ENCODE measurements at regions not wholly inside any gene's neighbourhood (a gene's known extent, or its start where the extent isn't known, plus 50 kb on each side); places are given as distances from the start of the nearest gene placed in this dataset.

DNA sequence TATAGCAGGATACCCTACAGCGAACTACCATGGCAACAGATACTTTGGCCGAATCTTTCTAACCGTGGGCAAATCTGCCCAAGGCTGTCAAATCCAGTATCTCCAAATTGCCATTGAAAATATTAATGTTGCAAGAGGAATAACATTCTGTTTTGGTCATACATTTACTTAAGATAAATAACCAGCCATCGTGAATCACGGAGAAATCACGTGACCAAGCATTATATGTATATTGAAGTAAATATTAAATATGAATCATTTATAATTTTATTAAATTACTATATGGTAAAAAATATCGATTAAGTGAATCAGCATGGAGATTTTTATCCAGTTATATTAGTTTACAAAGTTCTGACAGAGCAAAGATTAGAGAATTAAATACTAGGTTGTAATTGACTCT, 714.6 kb upstream of the GJE1 start:
- H3K4me3 ChIP-seq = no peak overlapping the region
- no peak for DNase-seq
- peaks cover 16% of the 10 kb centered on the region for H3K4me1 ChIP-seq
- TF ChIP-seq, protein P1, sequence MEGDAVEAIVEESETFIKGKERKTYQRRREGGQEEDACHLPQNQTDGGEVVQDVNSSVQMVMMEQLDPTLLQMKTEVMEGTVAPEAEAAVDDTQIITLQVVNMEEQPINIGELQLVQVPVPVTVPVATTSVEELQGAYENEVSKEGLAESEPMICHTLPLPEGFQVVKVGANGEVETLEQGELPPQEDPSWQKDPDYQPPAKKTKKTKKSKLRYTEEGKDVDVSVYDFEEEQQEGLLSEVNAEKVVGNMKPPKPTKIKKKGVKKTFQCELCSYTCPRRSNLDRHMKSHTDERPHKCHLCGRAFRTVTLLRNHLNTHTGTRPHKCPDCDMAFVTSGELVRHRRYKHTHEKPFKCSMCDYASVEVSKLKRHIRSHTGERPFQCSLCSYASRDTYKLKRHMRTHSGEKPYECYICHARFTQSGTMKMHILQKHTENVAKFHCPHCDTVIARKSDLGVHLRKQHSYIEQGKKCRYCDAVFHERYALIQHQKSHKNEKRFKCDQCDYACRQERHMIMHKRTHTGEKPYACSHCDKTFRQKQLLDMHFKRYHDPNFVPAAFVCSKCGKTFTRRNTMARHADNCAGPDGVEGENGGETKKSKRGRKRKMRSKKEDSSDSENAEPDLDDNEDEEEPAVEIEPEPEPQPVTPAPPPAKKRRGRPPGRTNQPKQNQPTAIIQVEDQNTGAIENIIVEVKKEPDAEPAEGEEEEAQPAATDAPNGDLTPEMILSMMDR (IDR thresholded peaks at IDR 0.05; ENCODE audit: borderline replicate concordance) = no peak
- no peak overlapping the region for H3K27ac ChIP-seq (replicated peaks)
- intact Hi-C loops (cut with micrococcal nuclease) = no loop called here
- no peaks in the 10 kb centered on the region for H3K9me3 ChIP-seq (replicated peaks)
- H3K27me3 ChIP-seq (ENCODE audit: low read depth) = no peaks in the 10 kb centered on the region
- H3K36me3 ChIP-seq = no peaks in the 10 kb centered on the region

DNA sequence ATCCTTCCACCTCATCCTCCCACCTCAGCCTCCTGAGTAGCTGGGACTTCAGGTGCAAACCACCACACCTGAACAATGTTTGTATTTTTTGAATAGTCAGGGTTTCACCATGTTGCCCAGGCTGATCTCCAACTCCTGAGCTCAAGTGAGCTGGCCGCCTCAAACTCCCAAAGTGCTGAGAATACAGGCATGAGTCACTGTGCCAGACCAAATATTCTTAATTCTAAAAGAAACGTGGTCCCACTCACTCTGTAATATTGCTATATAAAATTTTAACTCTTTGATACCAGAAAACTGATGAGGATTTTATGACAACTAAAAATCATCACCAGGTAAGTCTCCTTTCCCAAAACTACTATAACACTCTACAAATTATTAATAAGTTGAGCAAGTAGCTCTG, 716.8 kb upstream of the GJE1 start:
- no peak overlapping the region for H3K4me3 ChIP-seq
- no peak overlapping the region for H3K27ac ChIP-seq (replicated peaks)
- no peaks in the 10 kb centered on the region for H3K27me3 ChIP-seq (ENCODE audit: low read depth)
- DNase-seq = no peak
- no peaks in the 10 kb centered on the region for H3K36me3 ChIP-seq
- TF ChIP-seq, protein P1 (IDR thresholded peaks at IDR 0.05; ENCODE audit: borderline replicate concordance) = no peak
- H3K4me1 ChIP-seq = peaks cover 15% of the 10 kb centered on the region
- peaks cover 3% of the 10 kb centered on the region for H3K9me3 ChIP-seq (replicated peaks)
- intact Hi-C loops (cut with micrococcal nuclease) = no loop called here

DNA sequence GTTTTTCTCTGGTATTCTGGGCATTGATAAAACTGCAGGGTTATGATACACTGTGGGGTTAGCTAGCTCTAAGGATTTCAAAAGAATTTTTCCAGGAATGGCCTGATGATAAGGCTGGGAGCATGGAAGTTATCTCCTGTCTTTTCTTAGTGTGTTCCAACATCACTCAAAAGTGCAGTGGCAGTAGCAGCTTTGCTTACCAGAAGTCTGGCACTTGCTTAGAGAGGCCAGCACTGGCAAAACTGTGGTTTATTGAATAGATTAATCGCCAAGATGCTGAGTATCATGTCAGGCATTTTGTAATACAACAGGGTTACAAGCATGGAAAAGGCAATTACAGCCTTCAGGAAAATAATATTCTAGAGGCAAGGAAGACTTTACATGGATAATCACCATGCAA, 719.5 kb upstream of the GJE1 start:
- Histone ChIP-seq H3K27me3 (ENCODE audit: low read depth) (no peaks in the 10 kb centered on the region), H3K9me3 (replicated peaks) (peaks cover 30% of the 10 kb centered on the region), H3K4me3 (no peak overlapping the region), H3K4me1 (peaks cover 11% of the 10 kb centered on the region), H3K36me3 (peaks cover 4% of the 10 kb centered on the region), H3K27ac (replicated peaks) (peak overlapping the region; percentile 64)
- no peak for DNase-seq
- TF ChIP-seq, protein P1 (IDR thresholded peaks at IDR 0.05; ENCODE audit: borderline replicate concordance) = no peak
- intact Hi-C loops (cut with micrococcal nuclease) = no loop called here

DNA sequence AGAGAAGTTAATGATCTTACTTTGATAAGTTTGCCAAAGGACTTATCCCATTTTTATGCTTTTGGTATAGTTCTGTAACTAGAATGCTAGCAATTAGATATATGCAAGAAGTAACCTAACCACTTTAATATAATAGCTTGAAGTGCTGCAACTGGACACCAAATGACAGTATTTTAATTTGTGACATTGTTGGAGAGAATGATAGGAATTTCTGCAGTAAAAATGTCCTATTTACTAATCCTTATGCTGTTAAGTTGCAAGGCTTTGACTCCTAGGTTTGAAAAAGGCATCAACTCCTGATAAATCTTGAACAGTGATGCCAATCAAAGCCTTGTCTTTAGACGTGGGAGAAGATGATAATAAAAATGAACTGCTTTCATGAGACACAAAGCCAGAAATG, 726.0 kb upstream of the GJE1 start:
- H3K36me3 ChIP-seq = peaks cover 4% of the 10 kb centered on the region
- no peak for DNase-seq
- intact Hi-C loops (cut with micrococcal nuclease) = no loop called here
- TF ChIP-seq, protein P1 (IDR thresholded peaks at IDR 0.05; ENCODE audit: borderline replicate concordance) = no peak
- H3K27me3 ChIP-seq (ENCODE audit: low read depth) = no peaks in the 10 kb centered on the region
- H3K4me1 ChIP-seq = peaks cover 8% of the 10 kb centered on the region
- H3K9me3 ChIP-seq (replicated peaks) = peaks cover 45% of the 10 kb centered on the region
- H3K4me3 ChIP-seq = peak overlapping the region; percentile 57
- peak overlapping the region; percentile 87 for H3K27ac ChIP-seq (replicated peaks)

DNA sequence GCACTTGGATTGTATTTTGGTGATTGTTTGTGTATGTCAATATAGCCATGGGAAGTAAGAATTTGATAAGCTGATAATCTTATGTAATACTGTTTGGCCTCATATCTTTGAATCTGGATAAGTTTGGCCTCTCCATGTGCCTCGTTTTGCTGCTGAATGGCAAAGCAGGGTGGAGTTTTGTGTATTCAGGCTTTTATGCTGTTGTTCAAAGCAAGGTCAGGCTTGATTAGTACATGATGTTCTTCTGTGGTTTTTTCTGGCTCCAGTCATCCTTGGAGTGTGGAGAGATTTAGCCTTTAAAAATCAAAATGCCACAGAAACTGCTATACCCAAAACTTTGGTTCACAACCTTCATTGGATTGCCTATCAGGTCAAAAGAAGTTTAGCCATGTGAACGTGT, 728.9 kb upstream of the GJE1 start:
- Histone ChIP-seq H3K9me3 (replicated peaks) (peaks cover 21% of the 10 kb centered on the region), H3K36me3 (no peaks in the 10 kb centered on the region), H3K27me3 (ENCODE audit: low read depth) (no peaks in the 10 kb centered on the region), H3K27ac (replicated peaks) (peak overlapping the region; percentile 87), H3K4me1 (peaks cover 14% of the 10 kb centered on the region), H3K4me3 (peak overlapping the region; percentile 57)
- intact Hi-C loops (cut with micrococcal nuclease) = no loop called here
- TF ChIP-seq, protein P1 (IDR thresholded peaks at IDR 0.05; ENCODE audit: borderline replicate concordance) = no peak
- no peak for DNase-seq

DNA sequence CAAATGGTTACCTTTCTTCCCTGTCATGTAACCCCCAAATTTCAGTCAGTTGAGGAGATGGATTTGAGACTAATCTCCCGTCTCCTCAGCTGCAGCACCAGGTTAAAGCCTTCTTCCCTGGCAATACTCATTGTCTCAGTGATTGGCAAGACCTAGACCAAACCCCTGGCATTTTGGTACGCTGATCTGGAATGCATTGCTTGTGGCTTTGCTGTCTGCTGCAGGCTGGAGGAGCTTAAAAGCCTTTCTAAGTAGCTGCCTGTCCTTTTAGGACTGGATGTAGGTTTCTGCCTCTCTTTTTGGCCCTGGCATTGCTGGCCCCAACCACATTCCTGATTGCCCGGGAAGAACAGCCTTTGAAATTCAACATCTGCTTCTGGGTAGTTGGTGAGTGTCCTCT, 729.6 kb upstream of the GJE1 start:
- peak overlapping the region; percentile 57 for H3K4me3 ChIP-seq

More for the DNA sequence above, 729.6 kb upstream of the GJE1 start:
- H3K27ac ChIP-seq (replicated peaks) = peak overlapping the region; percentile 87
- TF ChIP-seq, protein P1 (IDR thresholded peaks at IDR 0.05; ENCODE audit: borderline replicate concordance) = no peak
- intact Hi-C loops (cut with micrococcal nuclease) = no loop called here
- DNase-seq = no peak
- peaks cover 13% of the 10 kb centered on the region for H3K9me3 ChIP-seq (replicated peaks)
- H3K36me3 ChIP-seq = no peaks in the 10 kb centered on the region
- peaks cover 14% of the 10 kb centered on the region for H3K4me1 ChIP-seq
- H3K27me3 ChIP-seq (ENCODE audit: low read depth) = no peaks in the 10 kb centered on the region
